GM21528 (cell line): ENCODE measurements at regions not wholly inside any gene's neighbourhood (a gene's known extent, or its start where the extent isn't known, plus 50 kb on each side); places are given as distances from the start of the nearest gene placed in this dataset.

Experiments
- ATAC-seq: cut with Tn5 transposase; IDR thresholded peaks from one replicate; pipeline ENCODE4 v1.9.1; 2021; ENCODE audit warnings: mild to moderate bottlenecking, moderate library complexity; ENCODE audit not compliant: unreplicated experiment, low FRiP score

GRCh38 chr14:48526307-48526706 lies 850.9 kb upstream of the MDGA2 start:
- no peak for ATAC-seq

- ATAC-seq, result no peak
Observed at GRCh38 chr14:48504921-48505320, 829.5 kb upstream of the MDGA2 start.

GRCh38 chr14:48490756-48491155 lies 815.4 kb upstream of the MDGA2 start:
- no peak for ATAC-seq

GRCh38 chr14:48473944-48474343 lies 798.5 kb upstream of the MDGA2 start:
- ATAC-seq, result no peak

GRCh38 chr14:48456051-48456450 lies 780.6 kb upstream of the MDGA2 start:
- no peak for ATAC-seq

- no peak for ATAC-seq
Observed at GRCh38 chr14:48454887-48455286, 779.5 kb upstream of the MDGA2 start.

GRCh38 chr14:48452437-48452995 lies 777.1 kb upstream of the MDGA2 start:
- no peak for ATAC-seq

- ATAC-seq, result no peak
Observed at GRCh38 chr14:48435221-48435620, 759.8 kb upstream of the MDGA2 start.

- no peak for ATAC-seq
Observed at GRCh38 chr14:48430805-48431204, 755.4 kb upstream of the MDGA2 start.

GRCh38 chr14:48429512-48429911 lies 754.1 kb upstream of the MDGA2 start:
- ATAC-seq, result no peak

- no peak for ATAC-seq
Observed at GRCh38 chr14:48417715-48418500, 742.5 kb upstream of the MDGA2 start.

- ATAC-seq, result no peak
Observed at GRCh38 chr14:48401321-48401720, 725.9 kb upstream of the MDGA2 start.

GRCh38 chr14:48398675-48399282 lies 723.4 kb upstream of the MDGA2 start:
- no peak for ATAC-seq

- no peak for ATAC-seq
Observed at GRCh38 chr14:48391661-48392060, 716.3 kb upstream of the MDGA2 start.

- ATAC-seq, result no peak
Observed at GRCh38 chr14:48390346-48390745, 714.9 kb upstream of the MDGA2 start.

- ATAC-seq, result no peak
Observed at GRCh38 chr14:48384821-48385220, 709.4 kb upstream of the MDGA2 start.

GRCh38 chr14:48382961-48383360 lies 707.6 kb upstream of the MDGA2 start:
- no peak for ATAC-seq

- ATAC-seq, result no peak
Observed at GRCh38 chr14:48378541-48378940, 703.1 kb upstream of the MDGA2 start.

- no peak for ATAC-seq
Observed at GRCh38 chr14:48373981-48374380, 698.6 kb upstream of the MDGA2 start.

- ATAC-seq, result no peak
Observed at GRCh38 chr14:48350971-48351370, 675.6 kb upstream of the MDGA2 start.

- no peak for ATAC-seq
Observed at GRCh38 chr14:48349689-48350088, 674.3 kb upstream of the MDGA2 start.

GRCh38 chr14:48341069-48341468 lies 665.7 kb upstream of the MDGA2 start:
- ATAC-seq, result no peak
